ENCODE measurements at regions not wholly inside any gene's neighbourhood (a gene's known extent, or its start where the extent isn't known, plus 50 kb on each side); places are given as distances from the start of the nearest gene placed in this dataset.

DNA sequence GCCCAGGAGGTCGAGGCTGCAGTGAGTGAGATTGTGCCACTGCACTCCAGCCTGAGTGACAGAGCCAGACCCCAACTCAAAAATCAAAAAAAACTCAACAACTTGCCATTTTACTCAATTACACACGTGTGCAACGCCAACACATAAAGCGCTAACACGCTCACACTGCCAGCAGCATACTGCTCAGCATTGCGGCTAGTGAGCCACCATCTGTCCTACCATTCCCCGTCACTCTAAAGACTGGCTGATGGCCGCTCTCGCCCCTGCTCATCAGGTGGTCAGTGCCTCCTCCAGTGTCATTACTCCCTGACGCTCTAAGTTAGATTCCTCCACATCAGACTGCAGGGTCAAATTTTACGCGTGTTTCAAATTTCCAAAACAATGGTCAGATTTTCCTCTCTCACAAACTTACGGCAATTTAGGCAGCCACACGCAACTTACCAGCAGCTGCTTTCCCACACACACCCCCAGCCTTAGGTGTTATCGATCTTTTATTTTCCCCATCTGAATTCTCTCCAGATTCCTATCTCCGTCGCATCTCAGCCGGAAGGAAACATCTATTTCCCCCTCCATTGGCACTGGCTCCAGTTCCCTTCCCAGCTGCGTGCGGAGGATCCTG lies 240.8 kb downstream of the C16orf95 start:
- Mint-ChIP-seq H3K9me3 (ENCODE audit: low read depth) (peaks cover 17% of the 10 kb centered on the region), H3K36me3 (no peaks in the 10 kb centered on the region), H3K4me1 (ENCODE audit: low read depth) (no peaks in the 10 kb centered on the region), H3K27me3 (peaks cover 4% of the 10 kb centered on the region), H3K27ac (no peak overlapping the region), H3K4me3 (no peak overlapping the region)

DNA sequence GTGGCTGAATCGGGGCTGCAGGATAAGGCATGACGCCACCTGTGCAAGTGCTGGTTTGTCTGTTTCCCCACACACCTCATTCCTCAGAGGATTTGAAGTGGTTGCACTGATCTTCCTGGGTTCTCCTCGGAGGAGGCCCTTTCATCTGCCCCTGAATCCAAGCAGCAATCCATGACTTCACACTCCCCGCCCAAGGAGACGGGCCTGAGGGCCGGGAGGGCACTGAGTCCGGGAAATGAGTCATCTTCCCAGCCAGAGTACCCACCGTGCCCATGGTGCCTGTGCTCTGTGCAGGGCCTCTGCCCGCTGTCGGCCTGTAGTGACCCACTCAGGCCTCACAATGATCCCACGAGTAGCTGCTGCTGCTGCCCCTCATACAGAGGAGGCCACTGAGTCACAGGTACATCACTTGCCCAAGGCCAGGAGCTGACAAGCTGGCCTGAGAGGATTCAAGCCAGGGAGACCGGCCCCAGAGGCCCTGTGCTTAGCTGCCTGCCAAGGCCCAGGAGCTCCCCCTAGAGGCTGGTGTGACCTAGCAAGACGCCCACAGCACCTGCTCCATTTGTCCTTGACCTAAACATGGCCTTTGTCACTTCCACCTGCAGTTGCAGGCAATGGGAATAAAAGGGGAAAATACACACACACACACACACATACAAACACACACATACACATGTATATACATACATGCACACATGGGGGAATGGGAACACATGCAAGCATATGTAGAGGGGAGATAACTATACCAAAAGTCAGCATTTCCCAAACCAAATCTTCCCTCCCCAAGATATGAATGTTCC lies 240.0 kb downstream of the C16orf95 start:
- peaks cover 17% of the 10 kb centered on the region for H3K9me3 Mint-ChIP-seq (ENCODE audit: low read depth)
- H3K27ac Mint-ChIP-seq: no peak overlapping the region
- H3K36me3 Mint-ChIP-seq: no peaks in the 10 kb centered on the region
- no peak overlapping the region for H3K4me3 Mint-ChIP-seq
- H3K27me3 Mint-ChIP-seq: peaks cover 4% of the 10 kb centered on the region
- H3K4me1 Mint-ChIP-seq (ENCODE audit: low read depth): no peaks in the 10 kb centered on the region

DNA sequence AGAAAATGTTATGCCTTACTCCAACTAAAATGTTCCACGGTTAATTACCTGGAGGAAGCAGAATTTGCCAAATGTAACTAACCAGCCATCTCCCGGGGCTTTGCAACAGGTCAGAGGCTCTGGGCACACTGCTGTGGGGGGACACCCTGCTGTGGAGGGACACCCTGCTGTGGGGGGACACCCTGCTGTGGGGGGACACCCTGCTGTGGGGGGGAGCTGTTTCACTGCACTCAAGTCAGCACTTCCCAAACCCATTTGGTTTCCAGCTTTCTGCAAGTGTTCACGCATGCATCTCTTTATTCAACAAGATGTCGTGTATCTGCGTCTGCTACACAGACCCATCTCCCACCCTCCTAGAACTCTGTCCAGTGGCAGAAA lies 239.5 kb downstream of the C16orf95 start:
- H3K27me3 Mint-ChIP-seq: peaks cover 4% of the 10 kb centered on the region
- no peaks in the 10 kb centered on the region for H3K4me1 Mint-ChIP-seq (ENCODE audit: low read depth)
- peaks cover 19% of the 10 kb centered on the region for H3K9me3 Mint-ChIP-seq (ENCODE audit: low read depth)
- H3K4me3 Mint-ChIP-seq: no peak overlapping the region
- no peak overlapping the region for H3K27ac Mint-ChIP-seq
- no peaks in the 10 kb centered on the region for H3K36me3 Mint-ChIP-seq

DNA sequence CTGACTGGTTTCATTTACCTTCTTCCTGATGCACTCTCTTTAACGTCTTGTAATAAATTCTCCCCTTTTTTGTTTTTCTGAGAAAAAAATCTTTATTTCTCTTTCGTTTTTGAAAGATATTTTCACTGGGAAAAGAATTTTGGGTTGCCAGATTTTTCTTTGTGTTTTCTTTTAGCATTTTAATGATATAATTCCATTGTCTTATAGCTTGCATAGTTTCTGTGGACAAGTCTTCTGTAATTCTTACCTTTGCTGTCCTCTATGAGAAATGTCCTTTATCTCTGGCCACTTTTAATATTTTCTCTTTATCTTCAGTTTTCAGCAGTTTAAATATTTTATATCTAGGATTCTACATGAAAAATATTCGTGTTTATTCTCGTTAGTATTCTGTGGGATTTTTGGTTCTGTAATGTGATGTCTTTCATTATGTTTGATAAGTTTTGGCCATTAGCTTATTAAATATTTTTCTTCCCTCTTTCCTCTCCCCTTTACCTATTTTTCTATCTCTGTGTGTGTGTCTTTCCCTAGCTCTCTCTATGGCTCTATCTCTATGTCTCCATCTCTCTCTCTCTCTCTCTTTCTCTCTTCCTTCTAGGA lies 236.5 kb downstream of the C16orf95 start:
- Mint-ChIP-seq H3K4me1 (ENCODE audit: low read depth) (no peaks in the 10 kb centered on the region), H3K36me3 (peaks cover 2% of the 10 kb centered on the region), H3K27me3 (peaks cover 5% of the 10 kb centered on the region), H3K27ac (no peak overlapping the region), H3K9me3 (ENCODE audit: low read depth) (peaks cover 21% of the 10 kb centered on the region), H3K4me3 (no peak overlapping the region)

DNA sequence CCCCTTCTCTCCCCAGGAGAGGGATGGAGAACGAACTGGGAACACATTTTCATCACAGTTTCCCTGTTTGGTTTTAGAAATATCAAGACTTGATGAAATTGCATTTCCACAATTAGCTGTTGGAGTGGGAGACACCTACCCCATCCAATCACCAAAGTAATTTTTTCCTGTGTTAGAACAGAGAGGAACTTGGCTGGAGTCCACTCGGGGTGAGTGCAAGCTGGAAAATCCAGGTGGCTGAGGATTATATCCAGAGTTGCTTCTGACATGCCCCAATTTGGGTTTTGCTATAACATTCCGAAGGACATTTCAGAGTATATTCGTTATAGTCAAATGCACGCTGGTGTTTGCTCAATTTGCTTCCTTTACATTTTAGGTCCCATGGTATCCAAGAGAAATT lies 231.8 kb downstream of the C16orf95 start:
- Mint-ChIP-seq H3K27ac (no peak overlapping the region), H3K27me3 (peaks cover 5% of the 10 kb centered on the region), H3K9me3 (ENCODE audit: low read depth) (peaks cover 11% of the 10 kb centered on the region), H3K4me3 (no peak overlapping the region), H3K36me3 (peaks cover 2% of the 10 kb centered on the region), H3K4me1 (ENCODE audit: low read depth) (no peaks in the 10 kb centered on the region)

DNA sequence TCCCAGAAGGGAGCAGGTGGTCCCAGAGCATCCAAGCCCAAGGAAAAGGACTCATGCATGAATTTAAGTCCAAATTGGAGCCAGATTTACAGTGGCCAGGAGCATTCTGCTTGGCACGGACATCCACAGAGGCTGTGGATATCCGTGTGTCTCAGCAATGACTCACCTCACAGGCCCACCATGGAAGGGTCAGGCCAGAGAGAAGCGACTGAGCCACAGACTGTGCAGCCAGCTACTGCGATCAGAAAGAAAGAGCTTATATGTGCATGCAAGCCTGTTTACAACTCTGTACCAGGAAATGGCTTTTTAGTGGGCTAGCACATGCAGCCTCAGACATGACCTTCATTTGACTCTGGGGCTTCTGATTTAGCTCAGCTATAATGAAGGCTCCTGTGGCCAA lies 231.0 kb downstream of the C16orf95 start:
- H3K27ac Mint-ChIP-seq: no peak overlapping the region
- H3K27me3 Mint-ChIP-seq: peaks cover 5% of the 10 kb centered on the region
- no peak overlapping the region for H3K4me3 Mint-ChIP-seq
- no peaks in the 10 kb centered on the region for H3K4me1 Mint-ChIP-seq (ENCODE audit: low read depth)
- H3K36me3 Mint-ChIP-seq: peaks cover 2% of the 10 kb centered on the region
- H3K9me3 Mint-ChIP-seq (ENCODE audit: low read depth): peaks cover 4% of the 10 kb centered on the region

DNA sequence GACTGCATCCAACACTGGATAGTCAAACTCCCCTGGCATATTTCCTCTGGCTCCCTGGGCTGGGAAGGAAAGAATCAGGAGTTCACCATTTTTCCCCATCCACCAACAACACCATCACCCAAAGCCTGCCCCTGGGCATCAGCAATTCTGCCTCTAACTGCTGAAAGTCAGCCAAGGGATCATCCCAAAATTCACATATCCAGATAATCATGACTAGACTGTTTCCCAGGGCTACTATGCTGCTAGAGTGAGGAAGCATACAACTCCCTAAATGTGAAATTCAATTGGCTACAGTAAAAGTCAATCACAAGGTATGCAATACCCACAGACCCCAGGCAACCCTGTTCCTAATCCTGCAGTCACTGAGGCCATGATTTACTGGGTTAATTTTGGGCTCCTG lies 230.6 kb downstream of the C16orf95 start:
- H3K4me1 Mint-ChIP-seq (ENCODE audit: low read depth): no peaks in the 10 kb centered on the region
- H3K9me3 Mint-ChIP-seq (ENCODE audit: low read depth): peaks cover 4% of the 10 kb centered on the region
- no peak overlapping the region for H3K27ac Mint-ChIP-seq
- no peak overlapping the region for H3K4me3 Mint-ChIP-seq
- peaks cover 2% of the 10 kb centered on the region for H3K36me3 Mint-ChIP-seq
- peaks cover 5% of the 10 kb centered on the region for H3K27me3 Mint-ChIP-seq

DNA sequence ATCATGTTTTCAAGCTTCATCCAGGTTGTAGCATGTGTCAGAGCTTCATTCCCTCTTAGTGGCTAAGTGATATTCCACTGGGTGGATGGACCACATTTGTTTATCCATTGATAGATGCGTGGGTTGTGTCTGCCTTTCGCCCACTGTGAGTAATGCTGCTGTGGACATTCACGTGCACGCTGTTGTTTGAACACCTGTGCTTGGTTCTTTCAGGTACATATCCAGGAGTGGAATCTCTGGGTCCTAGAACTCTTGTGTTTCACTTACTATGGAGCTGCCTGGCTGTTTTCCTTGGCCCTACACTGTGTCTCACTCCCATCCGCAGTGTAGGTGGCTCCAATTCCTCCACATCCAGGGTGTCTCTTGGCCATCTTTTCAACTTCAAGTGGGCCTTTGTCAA lies 224.2 kb downstream of the C16orf95 start:
- no peak overlapping the region for H3K27ac Mint-ChIP-seq
- no peaks in the 10 kb centered on the region for H3K9me3 Mint-ChIP-seq (ENCODE audit: low read depth)
- no peaks in the 10 kb centered on the region for H3K4me1 Mint-ChIP-seq (ENCODE audit: low read depth)
- no peak overlapping the region for H3K4me3 Mint-ChIP-seq
- H3K27me3 Mint-ChIP-seq: peaks cover 2% of the 10 kb centered on the region
- H3K36me3 Mint-ChIP-seq: no peaks in the 10 kb centered on the region

DNA sequence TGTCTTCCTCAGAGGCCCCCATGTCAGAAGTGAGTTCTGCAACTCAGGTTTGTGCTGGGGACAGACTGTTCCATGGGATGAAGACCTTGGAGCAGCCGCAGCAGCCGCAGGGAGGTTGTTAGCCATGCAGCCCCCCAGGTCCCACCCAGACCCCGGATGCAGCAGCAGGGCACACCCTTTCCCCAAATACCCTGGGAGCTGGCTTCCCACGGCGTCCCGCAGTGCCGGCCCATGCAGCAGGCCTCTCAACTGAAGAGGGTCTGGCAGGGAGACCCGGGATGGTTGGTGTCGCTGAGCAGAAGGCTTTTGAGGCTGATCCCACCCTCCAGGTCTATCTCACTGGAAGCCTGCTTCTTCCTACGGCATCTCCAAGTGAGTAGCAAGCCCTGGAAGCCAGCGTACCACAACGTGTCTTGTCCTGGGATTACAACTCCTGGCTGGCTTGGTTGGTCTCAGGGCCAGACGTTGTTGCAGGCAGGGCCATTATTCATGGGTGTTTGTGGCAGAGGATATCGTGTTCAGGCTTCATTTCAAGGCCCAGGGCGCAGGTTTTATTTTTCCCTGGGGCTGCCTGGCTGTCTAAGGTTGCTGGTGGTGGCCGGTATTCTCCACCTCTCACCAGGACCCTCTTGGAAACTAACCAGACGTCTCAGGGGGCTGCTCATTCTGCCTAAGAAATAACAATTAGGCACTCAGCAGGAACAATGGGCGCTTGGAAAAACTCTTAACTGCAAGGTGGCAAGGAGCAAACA lies 223.2 kb downstream of the C16orf95 start:
- Mint-ChIP-seq H3K4me1 (ENCODE audit: low read depth) (no peaks in the 10 kb centered on the region), H3K36me3 (no peaks in the 10 kb centered on the region), H3K4me3 (no peak overlapping the region), H3K9me3 (ENCODE audit: low read depth) (no peaks in the 10 kb centered on the region), H3K27me3 (peaks cover 2% of the 10 kb centered on the region), H3K27ac (no peak overlapping the region)

DNA sequence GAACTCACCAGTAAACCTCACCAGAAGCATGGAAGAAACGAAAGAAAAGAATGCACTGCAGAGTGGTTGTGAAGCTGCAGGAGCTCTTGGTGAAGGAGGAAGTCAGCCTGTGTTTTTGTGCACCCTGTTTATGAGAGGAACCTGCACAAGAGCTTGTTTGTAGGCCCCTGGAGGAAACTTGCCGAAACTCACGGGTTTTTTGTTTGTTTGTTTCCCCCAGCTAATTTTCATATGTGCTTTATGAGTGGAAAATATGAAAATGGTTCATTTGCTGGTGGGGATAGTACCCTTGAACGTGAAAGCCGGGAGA lies 222.7 kb downstream of the C16orf95 start:
- peaks cover 2% of the 10 kb centered on the region for H3K27me3 Mint-ChIP-seq
- no peaks in the 10 kb centered on the region for H3K4me1 Mint-ChIP-seq (ENCODE audit: low read depth)
- H3K4me3 Mint-ChIP-seq: no peak overlapping the region
- H3K36me3 Mint-ChIP-seq: no peaks in the 10 kb centered on the region
- no peaks in the 10 kb centered on the region for H3K9me3 Mint-ChIP-seq (ENCODE audit: low read depth)
- no peak overlapping the region for H3K27ac Mint-ChIP-seq

DNA sequence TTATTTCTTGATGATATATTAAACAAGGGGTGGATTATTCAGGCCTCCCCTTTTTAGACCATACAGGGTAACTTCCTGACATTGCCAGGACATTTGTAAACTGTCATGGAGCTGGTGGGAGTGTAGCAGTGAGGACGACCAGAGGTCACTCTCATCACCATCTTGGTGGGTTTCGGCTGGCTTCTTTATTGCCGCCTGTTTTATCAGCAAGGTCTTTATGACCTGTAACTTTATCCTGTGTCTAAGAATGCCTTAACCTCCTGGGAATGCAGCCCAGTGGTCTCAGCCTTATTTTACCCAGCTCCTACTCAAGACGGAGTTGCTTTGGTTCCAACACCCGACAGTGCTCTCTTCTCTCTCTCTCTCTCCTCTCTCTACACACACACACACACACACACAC lies 221.9 kb downstream of the C16orf95 start:
- Mint-ChIP-seq H3K4me3 (no peak overlapping the region), H3K27me3 (peaks cover 2% of the 10 kb centered on the region), H3K4me1 (ENCODE audit: low read depth) (no peaks in the 10 kb centered on the region), H3K27ac (no peak overlapping the region), H3K9me3 (ENCODE audit: low read depth) (no peaks in the 10 kb centered on the region), H3K36me3 (no peaks in the 10 kb centered on the region)

DNA sequence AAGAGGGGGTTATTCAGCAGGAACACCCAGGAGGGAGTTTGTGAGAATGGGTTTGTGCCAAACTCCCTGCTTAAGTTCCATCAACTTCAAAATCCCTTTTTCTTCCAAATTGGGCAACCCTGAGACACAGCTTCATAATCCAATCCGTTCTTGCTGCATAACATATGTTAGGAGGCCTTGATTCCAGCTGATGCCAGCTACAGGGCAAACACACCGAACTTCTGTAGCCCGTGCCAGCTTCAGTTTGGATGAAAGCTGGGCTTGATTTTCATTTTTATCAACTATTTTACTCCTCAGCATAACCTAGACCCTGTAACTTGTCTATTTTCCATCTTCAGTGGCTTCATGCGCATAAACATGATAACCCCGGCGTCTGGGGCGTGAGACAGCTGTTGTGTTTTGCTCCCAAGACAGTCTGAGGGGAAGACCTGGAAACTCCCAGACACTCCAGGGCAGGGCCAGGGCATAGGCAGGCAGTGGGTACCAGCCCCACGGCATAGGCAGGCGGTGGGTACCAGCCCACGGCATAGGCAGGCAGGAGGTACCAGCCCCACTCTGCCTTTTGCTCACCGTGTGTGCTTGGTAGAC lies 220.4 kb downstream of the C16orf95 start:
- Mint-ChIP-seq H3K4me3 (no peak overlapping the region), H3K27me3 (peaks cover 2% of the 10 kb centered on the region), H3K27ac (no peak overlapping the region), H3K9me3 (ENCODE audit: low read depth) (no peaks in the 10 kb centered on the region), H3K36me3 (no peaks in the 10 kb centered on the region), H3K4me1 (ENCODE audit: low read depth) (no peaks in the 10 kb centered on the region)

DNA sequence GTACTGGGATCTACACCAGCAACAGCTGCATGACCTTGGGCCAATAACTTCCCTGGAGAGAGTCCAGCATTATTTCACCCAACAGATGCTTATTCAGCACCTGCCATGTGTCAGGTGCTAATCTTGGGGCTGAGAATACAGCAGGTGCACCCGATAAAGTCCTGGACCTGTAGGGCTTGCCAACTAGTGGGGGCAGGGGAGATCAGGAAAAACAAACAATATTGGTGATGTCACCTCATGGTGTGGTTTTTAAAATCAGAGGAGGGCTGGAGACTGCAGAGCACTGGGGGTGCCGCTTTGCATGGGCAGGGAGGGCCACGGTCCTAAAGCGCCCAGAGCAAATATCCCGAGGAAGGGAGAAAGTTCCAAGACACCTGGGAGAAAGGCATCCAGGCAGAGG lies 218.8 kb downstream of the C16orf95 start:
- Mint-ChIP-seq H3K36me3 (no peaks in the 10 kb centered on the region), H3K9me3 (ENCODE audit: low read depth) (no peaks in the 10 kb centered on the region), H3K27ac (no peak overlapping the region), H3K4me3 (no peak overlapping the region), H3K27me3 (peaks cover 2% of the 10 kb centered on the region), H3K4me1 (ENCODE audit: low read depth) (no peaks in the 10 kb centered on the region)

DNA sequence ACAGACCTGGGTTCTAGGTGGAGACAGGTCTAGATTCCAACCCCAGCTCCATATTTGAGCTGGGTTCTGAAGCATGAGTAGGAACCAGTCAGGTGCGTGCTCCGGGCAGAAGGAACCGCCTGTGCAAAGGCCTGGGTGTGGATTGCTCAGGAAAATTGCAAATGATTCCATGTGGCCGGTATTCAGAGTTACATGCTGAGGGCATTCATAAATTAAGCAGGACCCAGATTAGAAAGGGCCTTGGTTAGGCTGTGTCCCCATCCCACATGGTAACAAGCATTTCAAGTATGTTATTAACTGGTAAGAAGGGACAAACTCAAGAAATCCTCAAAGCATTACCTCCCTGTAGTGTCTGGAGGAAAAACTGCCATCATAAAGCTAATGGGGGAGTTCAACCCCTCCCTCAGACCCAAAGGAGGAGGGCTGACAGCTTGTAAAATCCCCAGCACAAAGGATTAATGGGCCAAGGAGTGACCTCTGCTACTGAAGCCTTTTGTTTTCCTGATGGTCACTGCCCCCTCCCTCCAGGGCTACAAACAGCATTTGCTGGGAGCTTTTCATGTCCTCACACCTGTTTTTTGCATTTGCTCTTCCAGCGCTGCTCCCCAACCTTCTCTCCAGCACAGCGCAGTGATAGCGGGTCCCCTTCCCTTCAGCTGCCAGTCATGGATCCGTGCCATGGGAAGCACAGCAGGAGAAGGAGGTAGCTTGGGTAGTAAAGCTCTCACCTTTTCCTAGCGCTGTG lies 218.0 kb downstream of the C16orf95 start:
- no peak overlapping the region for H3K4me3 Mint-ChIP-seq
- H3K27me3 Mint-ChIP-seq: peaks cover 2% of the 10 kb centered on the region
- H3K9me3 Mint-ChIP-seq (ENCODE audit: low read depth): no peaks in the 10 kb centered on the region
- no peaks in the 10 kb centered on the region for H3K4me1 Mint-ChIP-seq (ENCODE audit: low read depth)
- no peak overlapping the region for H3K27ac Mint-ChIP-seq
- no peaks in the 10 kb centered on the region for H3K36me3 Mint-ChIP-seq
